Peyer's patch (tissue), 4 donors: ENCODE measurements at regions not wholly inside any gene's neighbourhood (a gene's known extent, or its start where the extent isn't known, plus 50 kb on each side); places are given as distances from the start of the nearest gene placed in this dataset.

Experiments used
- CTCF ChIP-seq, 6 experiments: fragments of 450-650 bp in 4 of 6; fragments of 200-600 bp in 2 of 6; sonication (generic) in 1 of 6; IDR thresholded peaks; one replicate each; pipeline ENCODE4 v1.5.1; 2017 to 2019; ENCODE audit warnings: antibody characterized with exemption in 6 of 6, mild to moderate bottlenecking in 3 of 6, moderate library complexity in 1 of 6
- POLR2A ChIP-seq, 2 donors: fragments of 450-650 bp; IDR thresholded peaks; one replicate each; pipeline ENCODE4 v1.5.1; 2017; ENCODE audit warnings: antibody characterized with exemption in 2 of 2, mild to moderate bottlenecking in 2 of 2, moderate library complexity in 2 of 2

GRCh38 chr15:68503791-68504680 lies 72.1 kb upstream of the ITGA11 start:
- TF ChIP-seq CTCF (IDR thresholded peaks at IDR 0.05), result no peak
- TF ChIP-seq POLR2A (IDR thresholded peaks at IDR 0.05), result no peak
